OCI-M2 (cell line): ENCODE measurements at regions not wholly inside any gene's neighbourhood (a gene's known extent, or its start where the extent isn't known, plus 50 kb on each side); places are given as distances from the start of the nearest gene placed in this dataset.

Source experiments
- DNase-seq: peaks from one replicate; lab custom pipeline; 2025; ENCODE audit not compliant: unreplicated experiment; lab: John Stamatoyannopoulos, UW

GRCh38 chr21:38556390-38556789 lies 58.1 kb upstream of the ERG start:
- DNase-seq = no peak

- DNase-seq = no peak
These were observed 62.9 kb upstream of the ERG start for GRCh38 chr21:38561205-38561604.

GRCh38 chr21:38561613-38562581 lies 63.6 kb upstream of the ERG start:
- no peak for DNase-seq

- no peak for DNase-seq
These were observed 69.2 kb upstream of the ERG start for GRCh38 chr21:38567335-38567969.

GRCh38 chr21:38567970-38568360 lies 69.7 kb upstream of the ERG start:
- no peak for DNase-seq

GRCh38 chr21:38569733-38570132 lies 71.5 kb upstream of the ERG start:
- no peak for DNase-seq

- DNase-seq = no peak
These were observed 72.3 kb upstream of the ERG start for GRCh38 chr21:38570596-38570995.

GRCh38 chr21:38574895-38575575 lies 76.8 kb upstream of the ERG start:
- DNase-seq = no peak

- no peak for DNase-seq
These were observed 79.6 kb upstream of the ERG start for GRCh38 chr21:38577887-38578286.

GRCh38 chr21:38590449-38591217 lies 92.4 kb upstream of the ERG start:
- DNase-seq = no peak

GRCh38 chr21:38591218-38591537 lies 92.9 kb upstream of the ERG start:
- no peak for DNase-seq

GRCh38 chr21:38596264-38597042 lies 98.2 kb upstream of the ERG start:
- DNase-seq = no peak

GRCh38 chr21:38597421-38597820 lies 99.1 kb upstream of the ERG start:
- no peak for DNase-seq

GRCh38 chr21:38598413-38598812 lies 100.1 kb upstream of the ERG start:
- DNase-seq = no peak

- DNase-seq = no peak
These were observed 101.2 kb upstream of the ERG start for GRCh38 chr21:38599381-38599975.

- DNase-seq = no peak
These were observed 101.8 kb upstream of the ERG start for GRCh38 chr21:38600106-38600505.

- no peak for DNase-seq
These were observed 107.0 kb upstream of the ERG start for GRCh38 chr21:38605236-38605635.

GRCh38 chr21:38609580-38609979 lies 111.3 kb upstream of the ERG start:
- no peak for DNase-seq

GRCh38 chr21:38610623-38611251 lies 112.5 kb upstream of the ERG start:
- DNase-seq = no peak

GRCh38 chr21:38611277-38611676 lies 113.0 kb upstream of the ERG start:
- no peak for DNase-seq
